ENCODE measurements at regions not wholly inside any gene's neighbourhood (a gene's known extent, or its start where the extent isn't known, plus 50 kb on each side); places are given as distances from the start of the nearest gene placed in this dataset.
"Not testable (repeated sequence)": the region's sequence is repeated elsewhere in the genome, so short reads cannot be mapped to it uniquely, and the experiment has no call there.

GRCh38 chr6:145275019-145275418, 460.3 kb downstream of the EPM2A start:
- no peak for DNase-seq (ENCODE audit: low spot score)

GRCh38 chr6:145275787-145276186, 459.5 kb downstream of the EPM2A start:
- DNase-seq (ENCODE audit: low spot score): no peak

GRCh38 chr6:145276756-145277155, 458.6 kb downstream of the EPM2A start:
- DNase-seq (ENCODE audit: low spot score): no peak

GRCh38 chr6:145277358-145278086, 457.8 kb downstream of the EPM2A start:
- DNase-seq (ENCODE audit: low spot score): no peak

- no peak for DNase-seq (ENCODE audit: low spot score)
These were observed 457.0 kb downstream of the EPM2A start for GRCh38 chr6:145278163-145278807.

- no peak for DNase-seq (ENCODE audit: low spot score)
These were observed 455.8 kb downstream of the EPM2A start for GRCh38 chr6:145279551-145279950.

- DNase-seq (ENCODE audit: low spot score): no peak
These were observed 455.3 kb downstream of the EPM2A start for GRCh38 chr6:145279993-145280392.

- DNase-seq (ENCODE audit: low spot score): not testable (repeated sequence)
These were observed 452.1 kb downstream of the EPM2A start for GRCh38 chr6:145283209-145283608.

- DNase-seq (ENCODE audit: low spot score): no peak
These were observed 451.5 kb downstream of the EPM2A start for GRCh38 chr6:145283856-145284255.

GRCh38 chr6:145286916-145287315, 448.4 kb downstream of the EPM2A start:
- no peak for DNase-seq (ENCODE audit: low spot score)

GRCh38 chr6:145289573-145289972, 445.7 kb downstream of the EPM2A start:
- DNase-seq (ENCODE audit: low spot score): no peak

GRCh38 chr6:145290122-145290521, 445.2 kb downstream of the EPM2A start:
- DNase-seq (ENCODE audit: low spot score): no peak

GRCh38 chr6:145292066-145292465, 443.3 kb downstream of the EPM2A start:
- no peak for DNase-seq (ENCODE audit: low spot score)

GRCh38 chr6:145294942-145295341, 440.4 kb downstream of the EPM2A start:
- DNase-seq (ENCODE audit: low spot score): no peak

GRCh38 chr6:145295746-145296145, 439.6 kb downstream of the EPM2A start:
- no peak for DNase-seq (ENCODE audit: low spot score)

- no peak for DNase-seq (ENCODE audit: low spot score)
These were observed 429.6 kb downstream of the EPM2A start for GRCh38 chr6:145305670-145306069.

GRCh38 chr6:145306489-145306888, 428.8 kb downstream of the EPM2A start:
- DNase-seq (ENCODE audit: low spot score): no peak

- DNase-seq (ENCODE audit: low spot score): no peak
These were observed 425.3 kb downstream of the EPM2A start for GRCh38 chr6:145309842-145310535.

- no peak for DNase-seq (ENCODE audit: low spot score)
These were observed 422.8 kb downstream of the EPM2A start for GRCh38 chr6:145312481-145312880.

GRCh38 chr6:145313041-145313855, 422.1 kb downstream of the EPM2A start:
- no peak for DNase-seq (ENCODE audit: low spot score)

- no peak for DNase-seq (ENCODE audit: low spot score)
These were observed 419.2 kb downstream of the EPM2A start for GRCh38 chr6:145315982-145316600.

GRCh38 chr6:145318952-145319351, 416.4 kb downstream of the EPM2A start:
- DNase-seq (ENCODE audit: low spot score): no peak

Measured in D341Med (cell line).